Vagina (tissue), 2 donors: ENCODE measurements at regions not wholly inside any gene's neighbourhood (a gene's known extent, or its start where the extent isn't known, plus 50 kb on each side); places are given as distances from the start of the nearest gene placed in this dataset.

Experiments used
- CTCF ChIP-seq, 3 experiments: fragments of 450-650 bp in 2 of 3; fragments of 200-600 bp in 1 of 3; sonication (generic) in 1 of 3; IDR thresholded peaks; one replicate each; pipeline ENCODE4 v1.5.1; 2017 to 2019; ENCODE audit warnings: antibody characterized with exemption in 3 of 3, mild to moderate bottlenecking in 2 of 3, moderate library complexity in 2 of 3
- POLR2AphosphoS5 ChIP-seq, 2 donors: sonication (generic); formaldehyde crosslinking; IDR thresholded peaks; one replicate each; pipeline ENCODE4 v1.9.0; 2017; ENCODE audit warnings: antibody characterized with exemption in 2 of 2, mild to moderate bottlenecking in 2 of 2, low read depth in 1 of 2; ENCODE audit not compliant: insufficient read depth in 1 of 2

- TF ChIP-seq CTCF (IDR thresholded peaks at IDR 0.05) = no peak
- no peak for TF ChIP-seq POLR2AphosphoS5 (IDR thresholded peaks at IDR 0.05; ENCODE audit: insufficient read depth in 1 of 2, low read depth in 1 of 2)
Observed at GRCh38 chr2:76120176-76120575, 409.5 kb upstream of the GCFC2 start.
